HCT116 (cell line): ENCODE measurements at regions not wholly inside any gene's neighbourhood (a gene's known extent, or its start where the extent isn't known, plus 50 kb on each side); places are given as distances from the start of the nearest gene placed in this dataset.

Experiments
- ATAC-seq: fragments of 200-7000 bp; cut with Tn5 transposase; 2 replicates; pipeline ENCODE4 v1.9.1; 2020; ENCODE audit warnings: mild to moderate bottlenecking, moderate library complexity
- BruUV-seq: library from RNA; stranded (reverse); fragments of 400-500 nt; replicated peaks from 2 replicates; lab custom pipeline; 2021; lab: Mats Ljungman, UMichigan
- CTCF ChIA-PET: fragments of 300-600 bp; sonication (Branson Sonifier 250); formaldehyde crosslinking; loops from one replicate; lab custom pipeline; 2021; ENCODE audit warnings: antibody characterized with exemption; lab: Charles Lee
- POLR2A ChIA-PET: fragments of 300-600, 350-600 bp; sonication (Branson Sonifier 250); formaldehyde crosslinking; loops from one replicate; lab custom pipeline; 2021; ENCODE audit warnings: antibody characterized with exemption; lab: Charles Lee
- RAD21 ChIA-PET, 2 experiments: fragments of 300-600 bp; sonication (Branson Sonifier 250); formaldehyde crosslinking; loops; one replicate each; lab custom pipeline; 2023; ENCODE audit warnings: low total read pairs in 2 of 2; ENCODE audit not compliant: uncharacterized antibody in 2 of 2, unreplicated experiment in 2 of 2, low non-redundant PET in 1 of 2; lab: Charles Lee
- DNase-seq: peaks from one replicate; pipeline ENCODE4 v3.0.0-alpha.2; 2010; ENCODE audit warnings: low read depth, low spot score
- H2AFZ ChIP-seq: fragments of 200-600 bp; shearing (Covaris generic), sonication (generic); 2 replicates; pipeline ENCODE4 v1.6.1; 2017; ENCODE audit warnings: low read depth, mixed run types, mixed read lengths, antibody characterized with exemption, low read length; ENCODE audit not compliant: poor library complexity, severe bottlenecking
- H3K27ac ChIP-seq: 2 replicates; pipeline ENCODE4 v1.5.1; 2012; ENCODE audit warnings: low read depth, low read length
- H3K27me3 ChIP-seq: fragments of 200-600 bp; sonication (generic); 2 replicates; pipeline ENCODE4 v1.6.1; 2016; ENCODE audit warnings: mixed run types, low read length, mixed read lengths; ENCODE audit not compliant: insufficient read depth
- H3K36me3 ChIP-seq, 2 experiments: fragments of 200-500 bp in 1 of 2; fragments of 200-600 bp in 1 of 2; sonication (Bioruptor generic) in 1 of 2; sonication (generic) in 1 of 2; 2 replicates each; pipeline versions ENCODE4 v1.5.1 to v1.6.1; 2014 to 2016; ENCODE audit warnings: low read length in 2 of 2, inconsistent platforms in 1 of 2, mixed read lengths in 1 of 2, mixed run types in 1 of 2; ENCODE audit not compliant: insufficient read depth in 2 of 2, control insufficient read depth in 1 of 2
- H3K4me1 ChIP-seq, 2 experiments: fragments of 200-600 bp in 1 of 2; sonication (generic) in 1 of 2; 2 replicates each; pipeline versions ENCODE4 v1.5.1 to v1.6.1; 2012 to 2017; ENCODE audit warnings: low read length in 2 of 2, inconsistent platforms in 1 of 2, mild to moderate bottlenecking in 1 of 2, mixed read lengths in 1 of 2, mixed run types in 1 of 2, moderate library complexity in 1 of 2; ENCODE audit not compliant: insufficient read depth in 2 of 2, control insufficient read depth in 1 of 2
- H3K4me2 ChIP-seq: fragments of 200-600 bp; sonication (generic); 2 replicates; pipeline ENCODE4 v1.6.1; 2017; ENCODE audit warnings: mixed run types, low read length, mixed read lengths
- H3K4me3 ChIP-seq, 2 experiments: fragments of 200-600 bp in 1 of 2; sonication (generic) in 1 of 2; replicated peaks in 1 of 2; 2 replicates each; pipeline ENCODE4 v1.5.1; 2011 to 2016; ENCODE audit warnings: low read length in 2 of 2, control low read depth in 1 of 2, low read depth in 1 of 2, mild to moderate bottlenecking in 1 of 2, mixed read lengths in 1 of 2, mixed run types in 1 of 2
- H3K79me2 ChIP-seq: fragments of 200-600 bp; sonication (generic); 2 replicates; pipeline ENCODE4 v1.6.1; 2017; ENCODE audit warnings: mild to moderate bottlenecking, mixed run types, low read length, moderate library complexity, mixed read lengths; ENCODE audit not compliant: insufficient read depth
- H3K9ac ChIP-seq: fragments of 200-600 bp; sonication (generic); 2 replicates; pipeline ENCODE4 v1.6.1; 2016; ENCODE audit warnings: low read length, mixed read lengths
- H3K9me2 ChIP-seq: fragments of 200-600 bp; sonication (generic), shearing (Covaris generic); 2 replicates; pipeline ENCODE4 v1.6.1; 2017; ENCODE audit warnings: mixed run types, mild to moderate bottlenecking, moderate library complexity; ENCODE audit not compliant: insufficient read depth
- H3K9me3 ChIP-seq, 2 experiments: fragments of 200-500 bp in 1 of 2; fragments of 200-600 bp in 1 of 2; sonication (Bioruptor generic) in 1 of 2; sonication (generic) in 1 of 2; 2 replicates each; pipeline ENCODE4 v1.6.1; 2014 to 2017; ENCODE audit warnings: low read length in 2 of 2, mixed read lengths in 2 of 2, inconsistent platforms in 1 of 2, low read depth in 1 of 2, mild to moderate bottlenecking in 1 of 2, mixed run types in 1 of 2, moderate library complexity in 1 of 2; ENCODE audit not compliant: control insufficient read depth in 1 of 2, insufficient read depth in 1 of 2
- H4K20me1 ChIP-seq: fragments of 200-600 bp; sonication (generic), shearing (Covaris generic); 2 replicates; pipeline ENCODE4 v1.6.1; 2017; ENCODE audit warnings: mixed run types, mild to moderate bottlenecking, moderate library complexity; ENCODE audit not compliant: insufficient read depth
- ATF3 ChIP-seq: IDR thresholded peaks from 2 replicates; pipeline ENCODE4 v1.6.1; 2012
- CBX3 ChIP-seq: IDR thresholded peaks from 2 replicates; pipeline ENCODE4 v1.6.1; 2012; ENCODE audit warnings: low read depth
- CEBPB ChIP-seq: IDR thresholded peaks from 2 replicates; pipeline ENCODE4 v1.6.1; 2012; ENCODE audit warnings: low read depth
- CTCF ChIP-seq, 3 experiments: fragments of 200-600 bp in 1 of 3; sonication (generic) in 1 of 3; IDR thresholded peaks in 2 of 3; conservative IDR thresholded peaks in 1 of 3; 2 replicates each; pipeline ENCODE4 v1.5.1; 2012 to 2017; ENCODE audit warnings: low read depth in 2 of 3, low read length in 2 of 3, antibody characterized with exemption in 1 of 3, borderline replicate concordance in 1 of 3, control low read depth in 1 of 3, mild to moderate bottlenecking in 1 of 3, mixed read lengths in 1 of 3, mixed run types in 1 of 3, moderate library complexity in 1 of 3; ENCODE audit not compliant: insufficient read depth in 1 of 3
- EGR1 ChIP-seq: IDR thresholded peaks from 2 replicates; pipeline ENCODE4 v1.6.1; 2012; ENCODE audit warnings: low read depth
- EZH2 ChIP-seq: fragments of 200-600 bp; sonication (generic); IDR thresholded peaks from 2 replicates; pipeline ENCODE4 v1.6.1; 2017; ENCODE audit warnings: antibody characterized with exemption, mixed run types
- JUND ChIP-seq: IDR thresholded peaks from 2 replicates; pipeline ENCODE4 v1.6.1; 2012
- MAX ChIP-seq: IDR thresholded peaks from 2 replicates; pipeline ENCODE4 v1.6.1; 2012
- POLR2A ChIP-seq: IDR thresholded peaks from 2 replicates; pipeline ENCODE4 v1.7.0; 2011; ENCODE audit warnings: borderline replicate concordance; ENCODE audit not compliant: insufficient read depth, insufficient read length; ENCODE audit errors: extremely low read depth
- POLR2AphosphoS5 ChIP-seq: IDR thresholded peaks from 2 replicates; pipeline ENCODE4 v1.6.1; 2011; ENCODE audit warnings: mild to moderate bottlenecking, low read depth, low read length, moderate library complexity
- RAD21 ChIP-seq: IDR thresholded peaks from 2 replicates; pipeline ENCODE4 v1.6.1; 2012; ENCODE audit warnings: low read depth, mild to moderate bottlenecking
- SP1 ChIP-seq: IDR thresholded peaks from 2 replicates; pipeline ENCODE4 v1.6.1; 2012; ENCODE audit warnings: low read depth
- SRF ChIP-seq: IDR thresholded peaks from 2 replicates; pipeline ENCODE4 v1.6.1; 2012; ENCODE audit warnings: low read depth
- YY1 ChIP-seq: IDR thresholded peaks from 2 replicates; pipeline ENCODE4 v1.6.1; 2011; ENCODE audit warnings: low read length, low read depth, moderate library complexity, mild to moderate bottlenecking; ENCODE audit not compliant: insufficient replicate concordance; ENCODE audit errors: extremely low read depth
- ZBTB33 ChIP-seq: IDR thresholded peaks from 2 replicates; pipeline ENCODE4 v1.6.1; 2011; ENCODE audit warnings: mild to moderate bottlenecking, low read length, moderate library complexity; ENCODE audit not compliant: insufficient replicate concordance; ENCODE audit errors: extremely low read depth
- ZFX ChIP-seq: fragments of 450-650 bp; IDR thresholded peaks from 2 replicates; pipeline ENCODE4 v1.6.1; 2017
- ZNF274 ChIP-seq: fragments of 200-500 bp; sonication (Bioruptor generic); IDR thresholded peaks from 2 replicates; pipeline ENCODE4 v1.6.1; 2014; ENCODE audit warnings: mild to moderate bottlenecking, low read depth, low read length, inconsistent platforms
- intact Hi-C: fragments of 100-400 bp; cut with micrococcal nuclease; formaldehyde crosslinking; loops from 2 replicates; pipeline ENCODE4 v1.10.0; 2022

GRCh38 chr20:48393311-48393685 is 434.5 kb downstream of the PREX1 start:
- RAD21 ChIA-PET = no interaction called here
- Histone ChIP-seq H3K4me1 (no peaks in the 10 kb centered on the region), H2AFZ (no peak overlapping the region), H3K4me3 (no peak overlapping the region), H4K20me1 (no peaks in the 10 kb centered on the region), H3K9ac (no peak overlapping the region), H3K9me2 (no peaks in the 10 kb centered on the region), H3K36me3 (no peaks in the 10 kb centered on the region), H3K27me3 (peaks cover 16% of the 10 kb centered on the region; the same call in 1 of the 2 replicates), H3K27ac (no peak overlapping the region), H3K9me3 (peaks cover 0 to 5% of the 10 kb centered on the region in 2 experiments; a peak in 1 of 4 replicates), H3K4me2 (no peak overlapping the region), H3K79me2 (no peaks in the 10 kb centered on the region)
- POLR2A ChIA-PET = no interaction called here
- no TSS peak for BruUV-seq
- intact Hi-C loops = no loop called here
- TF ChIP-seq ATF3 (no peak), MAX (no peak), EZH2 (no peak), SRF (no peak), POLR2A (no peak), ZNF274 (no peak), CBX3 (no peak), ZBTB33 (no peak), EGR1 (no peak), CEBPB (no peak), ZFX (no peak), CTCF (IDR thresholded peaks at IDR 0.05 in 2 of 3, conservative IDR thresholded peaks at IDR 0.05 in 1 of 3; ENCODE audit: borderline replicate concordance in 1 of 3, insufficient read depth in 1 of 3, low read depth in 2 of 3, low read length in 2 of 3) (no peak), RAD21 (no peak), JUND (no peak), SP1 (no peak), POLR2AphosphoS5 (no peak), YY1 (no peak)
- CTCF ChIA-PET = no interaction called here
- ATAC-seq (no peak), DNase-seq (no peak)
